Psoas muscle (tissue), 7 donors: ENCODE measurements at regions not wholly inside any gene's neighbourhood (a gene's known extent, or its start where the extent isn't known, plus 50 kb on each side); places are given as distances from the start of the nearest gene placed in this dataset.

ENCODE experiments used
- ATAC-seq, 4 donors: fragments of 200-7000 bp; cut with Tn5 transposase; one replicate each; pipeline ENCODE4 v1.9.1; 2020; ENCODE audit warnings: moderate library complexity in 3 of 4, mild to moderate bottlenecking in 2 of 4
- DNase-seq, 2 donors: peaks; one replicate each; pipeline ENCODE4 v3.0.0-alpha.2; 2020
- H3K27ac ChIP-seq: fragments of 200-600 bp; one replicate; pipeline ENCODE4 v1.8.0; 2022
- H3K27me3 ChIP-seq, 3 donors: fragments of 200-600 bp in 1 of 3; one replicate each; pipeline versions ENCODE4 v1.6.1 to v1.8.0; 2013 to 2022; ENCODE audit warnings: low read length in 2 of 3, mild to moderate bottlenecking in 2 of 3, moderate library complexity in 1 of 3; ENCODE audit not compliant: insufficient read depth in 3 of 3
- H3K36me3 ChIP-seq, 2 donors: fragments of 200-600 bp in 1 of 2; one replicate each; pipeline versions ENCODE4 v1.6.1 to v1.8.0; 2013 to 2022; ENCODE audit warnings: low read depth in 1 of 2, mild to moderate bottlenecking in 1 of 2, moderate library complexity in 1 of 2; ENCODE audit not compliant: insufficient read depth in 1 of 2
- H3K4me1 ChIP-seq: fragments of 200-600 bp; one replicate; pipeline ENCODE4 v1.8.0; 2022
- H3K4me3 ChIP-seq: fragments of 200-600 bp; one replicate; pipeline ENCODE4 v1.8.0; 2022; ENCODE audit warnings: mild to moderate bottlenecking
- H3K9me3 ChIP-seq: fragments of 200-600 bp; one replicate; pipeline ENCODE4 v1.8.0; 2022
- WGBS, 3 donors: extraction: QIAGEN DNeasy Blood & Tissue Kit; methylation state at CpG; one replicate each; pipeline versions ENCODE4 v1.1.6 to v1.1.7; 2013; 5-methylcytosine and 5-hydroxymethylcytosine counted together
- intact Hi-C, 2 donors: fragments of 100-400 bp; cut with DNase I; formaldehyde crosslinking; loops; one replicate each; pipeline versions ENCODE4 v1.11.0 to v1.14.2; 2022
- TF ChIP-seq, protein P1 (sequence below): fragments of 200-600 bp; IDR thresholded peaks from one replicate; pipeline ENCODE4 v1.8.0; 2022; ENCODE audit warnings: antibody characterized with exemption
- donor health status: healthy with polysubstance abuse.
- donor health status: DM: no; HTN: no; CAD: no; lungs with moderate emphysema.
- donor health status: Bipolar disorder and iron deficiency.
- donor health status: healthy.
- donor health status: DM: yes; HTN: yes; CAD: no.
- donor health status: DM: no; HTN: no; CAD: no.
- donor health status: DM: yes; HTN: yes; CAD: no.

DNA sequence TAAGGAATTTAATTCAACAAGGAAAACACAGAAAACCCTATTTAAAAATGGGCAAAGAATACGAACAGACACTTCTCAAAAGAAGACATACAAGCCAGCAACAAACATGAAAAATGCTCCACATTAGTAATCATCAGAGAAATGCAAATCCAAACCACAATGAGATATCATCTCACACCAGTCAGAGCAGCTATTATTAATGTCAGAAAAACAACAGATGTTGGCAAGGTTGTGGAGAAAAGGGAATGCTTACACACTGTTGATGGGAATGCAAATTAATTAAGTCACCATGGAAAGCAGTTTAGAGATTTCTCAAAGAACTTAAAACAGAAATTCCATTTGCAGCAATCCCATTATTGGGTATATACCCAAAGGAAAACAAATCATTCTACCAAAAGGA, 55.2 kb downstream of the GCC1 start:
- Histone ChIP-seq H3K27me3 (no peaks in the 10 kb centered on the region), H3K27ac (no peak overlapping the region), H3K4me1 (no peaks in the 10 kb centered on the region), H3K4me3 (no peak overlapping the region), H3K36me3 (no peaks in the 10 kb centered on the region), H3K9me3 (peaks cover 8% of the 10 kb centered on the region)
- TF ChIP-seq, protein P1, sequence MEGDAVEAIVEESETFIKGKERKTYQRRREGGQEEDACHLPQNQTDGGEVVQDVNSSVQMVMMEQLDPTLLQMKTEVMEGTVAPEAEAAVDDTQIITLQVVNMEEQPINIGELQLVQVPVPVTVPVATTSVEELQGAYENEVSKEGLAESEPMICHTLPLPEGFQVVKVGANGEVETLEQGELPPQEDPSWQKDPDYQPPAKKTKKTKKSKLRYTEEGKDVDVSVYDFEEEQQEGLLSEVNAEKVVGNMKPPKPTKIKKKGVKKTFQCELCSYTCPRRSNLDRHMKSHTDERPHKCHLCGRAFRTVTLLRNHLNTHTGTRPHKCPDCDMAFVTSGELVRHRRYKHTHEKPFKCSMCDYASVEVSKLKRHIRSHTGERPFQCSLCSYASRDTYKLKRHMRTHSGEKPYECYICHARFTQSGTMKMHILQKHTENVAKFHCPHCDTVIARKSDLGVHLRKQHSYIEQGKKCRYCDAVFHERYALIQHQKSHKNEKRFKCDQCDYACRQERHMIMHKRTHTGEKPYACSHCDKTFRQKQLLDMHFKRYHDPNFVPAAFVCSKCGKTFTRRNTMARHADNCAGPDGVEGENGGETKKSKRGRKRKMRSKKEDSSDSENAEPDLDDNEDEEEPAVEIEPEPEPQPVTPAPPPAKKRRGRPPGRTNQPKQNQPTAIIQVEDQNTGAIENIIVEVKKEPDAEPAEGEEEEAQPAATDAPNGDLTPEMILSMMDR, result no peak
- ATAC-seq, result no peak
- no peak for DNase-seq
- intact Hi-C loops, result no loop called here
- 39 to 51% (median 51%) methylated on average over 1 of the region's 1 CpG for WGBS, 3 donors

DNA sequence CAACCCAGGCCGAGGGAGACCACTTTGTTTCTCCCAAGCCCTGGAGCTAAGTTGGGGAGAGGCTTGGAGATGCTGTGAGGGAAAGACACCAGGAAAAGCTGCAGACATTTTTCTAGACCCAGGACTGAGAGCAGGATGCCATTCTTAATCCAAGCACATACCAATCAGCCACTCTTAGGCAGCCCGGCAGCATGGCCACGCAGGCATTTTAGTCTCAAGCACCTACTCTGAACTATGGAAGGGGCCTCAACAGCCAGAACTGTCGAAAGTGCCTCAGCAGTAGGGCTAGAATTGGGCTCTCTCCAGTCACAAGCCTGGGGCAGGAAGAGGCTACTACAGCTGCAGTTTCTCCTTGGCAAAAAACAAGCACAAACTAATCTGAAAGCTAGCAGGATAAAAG, 57.8 kb downstream of the GCC1 start:
- H3K9me3 ChIP-seq, result peaks cover 8% of the 10 kb centered on the region
- TF ChIP-seq, protein P1, result no peak
- WGBS, 3 donors, result 51 to 53% (median 52%) methylated on average over 4 of the region's 4 CpGs
- intact Hi-C loops, result no loop called here
- H3K36me3 ChIP-seq, result no peaks in the 10 kb centered on the region
- H3K4me3 ChIP-seq, result no peak overlapping the region
- H3K27ac ChIP-seq, result no peak overlapping the region
- H3K4me1 ChIP-seq, result no peaks in the 10 kb centered on the region
- ATAC-seq (no peak), DNase-seq (no peak)
- no peaks in the 10 kb centered on the region for H3K27me3 ChIP-seq

DNA sequence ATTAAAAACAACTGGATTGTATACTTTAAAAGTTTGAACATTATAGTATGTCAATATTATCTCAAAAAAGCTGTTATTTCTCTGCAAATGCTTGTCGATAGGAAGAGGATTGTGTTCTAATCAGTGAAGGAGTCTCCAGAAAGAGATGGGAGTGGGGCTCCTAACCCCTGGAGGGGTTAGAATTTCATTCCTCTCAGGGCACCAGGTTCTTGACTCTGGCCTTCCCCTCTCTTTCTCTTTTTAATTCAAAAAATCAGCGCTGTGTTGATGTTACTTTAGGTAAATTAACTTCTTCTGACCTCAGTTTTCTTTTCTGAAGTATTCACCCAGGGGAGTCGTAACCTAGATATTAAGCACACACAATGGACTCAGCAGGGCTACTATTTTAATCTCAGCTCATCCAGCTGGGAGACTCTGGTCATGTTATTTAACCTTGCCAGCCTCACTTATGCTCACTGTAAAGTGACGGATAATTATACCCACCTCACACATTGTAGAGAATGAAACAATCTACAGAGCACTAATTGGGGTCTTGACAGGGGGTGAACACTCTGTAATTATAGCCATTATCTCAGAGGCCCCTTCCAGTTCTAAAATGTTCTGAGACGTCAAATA, 59.4 kb downstream of the GCC1 start:
- H3K36me3 ChIP-seq, result no peaks in the 10 kb centered on the region
- H3K4me3 ChIP-seq, result no peak overlapping the region
- H3K27ac ChIP-seq, result no peak overlapping the region
- DNase-seq (no peak), ATAC-seq (no peak)
- H3K27me3 ChIP-seq, result no peaks in the 10 kb centered on the region
- peaks cover 8% of the 10 kb centered on the region for H3K9me3 ChIP-seq
- intact Hi-C loops, result no loop called here
- TF ChIP-seq, protein P1, result no peak
- no peaks in the 10 kb centered on the region for H3K4me1 ChIP-seq
- WGBS, 3 donors, result 44 to 51% (median 45%) methylated on average over 5 of the region's 5 CpGs

DNA sequence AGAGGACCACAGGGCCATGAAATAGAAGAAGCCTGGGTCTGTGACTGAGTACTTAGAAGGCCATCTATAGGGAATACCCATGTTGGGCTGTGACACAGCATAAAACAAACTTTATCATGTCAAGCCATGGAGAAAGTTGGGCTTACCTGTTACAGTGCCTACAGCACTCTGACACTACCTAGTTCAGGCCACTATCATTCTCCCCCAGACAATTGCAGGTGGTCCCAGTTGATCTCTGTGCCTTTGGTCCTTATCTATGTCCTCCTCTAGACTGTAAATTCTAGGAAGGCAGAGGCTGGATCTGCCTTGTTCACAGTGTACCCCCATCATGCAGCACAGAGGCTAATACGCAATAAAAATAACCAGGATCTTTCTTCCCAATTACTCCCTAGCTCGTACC, 69.1 kb downstream of the GCC1 start:
- ATAC-seq (no peak), DNase-seq (no peak)
- Histone ChIP-seq H3K27me3 (peaks cover 0 to 5% (median 0%) of the 10 kb centered on the region in 3 donors), H3K4me1 (no peaks in the 10 kb centered on the region), H3K27ac (no peak overlapping the region), H3K36me3 (no peaks in the 10 kb centered on the region), H3K9me3 (no peaks in the 10 kb centered on the region), H3K4me3 (no peak overlapping the region)
- intact Hi-C loops, result loop anchor here in 1 of 2 donors (5.0 kb wide), 1 partner anchor 714 kb away; no protein-coding TSS in a partner anchor
- WGBS, 3 donors, result 74 to 84% (median 79%) methylated on average over 2 of the region's 2 CpGs
- TF ChIP-seq, protein P1, result no peak

DNA sequence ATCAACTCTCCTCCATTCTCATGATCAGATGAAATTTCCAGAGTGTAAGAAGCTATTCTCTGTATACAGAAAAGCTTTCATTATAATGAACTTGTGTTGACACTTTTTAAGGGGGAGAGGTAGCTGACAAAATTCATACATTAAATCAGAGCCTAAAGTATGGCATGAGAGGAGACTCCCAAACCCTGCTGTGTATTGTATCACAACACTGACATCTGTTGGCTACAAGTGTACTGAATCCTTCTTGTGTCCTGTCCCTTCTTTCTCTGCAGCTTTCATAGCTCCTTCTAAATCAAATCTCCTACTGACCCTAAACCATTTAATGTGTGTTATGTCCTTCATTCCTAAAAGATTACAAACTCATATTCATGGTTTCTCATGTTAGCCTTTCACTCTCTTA, 70.9 kb downstream of the GCC1 start:
- Histone ChIP-seq H3K9me3 (no peaks in the 10 kb centered on the region), H3K36me3 (no peaks in the 10 kb centered on the region), H3K27ac (no peak overlapping the region), H3K27me3 (peaks cover 0 to 5% (median 0%) of the 10 kb centered on the region in 3 donors), H3K4me3 (no peak overlapping the region), H3K4me1 (no peaks in the 10 kb centered on the region)
- no peak for DNase-seq
- intact Hi-C loops, result loop anchor here in 1 of 2 donors (2.0 kb wide), 1 partner anchor 170 kb away; no protein-coding TSS in a partner anchor
- ATAC-seq, result no peak
- TF ChIP-seq, protein P1, result peak; percentile 39
